Omental fat pad (tissue), 3 donors: ENCODE measurements at regions not wholly inside any gene's neighbourhood (a gene's known extent, or its start where the extent isn't known, plus 50 kb on each side); places are given as distances from the start of the nearest gene placed in this dataset.

Experiments used
- ATAC-seq: fragments of 150-250 bp; one replicate; pipeline ENCODE4 v1.9.1; 2016; ENCODE audit warnings: mild to moderate bottlenecking, moderate library complexity; ENCODE audit not compliant: low FRiP score
- DNase-seq: peaks from one replicate; pipeline ENCODE4 v3.0.0-alpha.2; 2019; ENCODE audit warnings: low spot score
- TF ChIP-seq, protein P1 (sequence below), 3 donors: fragments of 450-650 bp; IDR thresholded peaks; one replicate each; pipeline ENCODE4 v1.5.1; 2016 to 2017; ENCODE audit warnings: antibody characterized with exemption in 3 of 3, mild to moderate bottlenecking in 3 of 3, moderate library complexity in 2 of 3

DNA sequence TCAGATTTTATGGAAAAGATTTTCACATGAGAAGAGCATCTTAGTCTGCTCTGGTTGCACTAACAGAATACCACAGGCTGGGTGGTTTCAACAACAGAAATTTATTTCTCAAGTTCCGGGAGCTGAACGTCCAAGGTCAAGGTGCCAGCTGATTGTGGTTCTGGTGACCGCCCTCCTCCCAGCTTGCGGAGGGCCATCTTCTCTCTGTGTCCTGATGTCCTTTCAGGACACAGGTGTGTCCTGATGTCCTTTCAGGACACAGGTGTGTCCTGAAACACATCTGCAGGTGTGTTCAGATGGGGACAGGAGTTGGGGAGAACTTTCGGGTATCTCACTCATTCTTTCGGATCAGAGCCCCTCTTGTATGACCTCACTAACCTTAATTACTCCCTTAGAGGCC, 374.9 kb downstream of the SOX11 start:
- DNase-seq (no peak), ATAC-seq (no peak)
- TF ChIP-seq, protein P1, sequence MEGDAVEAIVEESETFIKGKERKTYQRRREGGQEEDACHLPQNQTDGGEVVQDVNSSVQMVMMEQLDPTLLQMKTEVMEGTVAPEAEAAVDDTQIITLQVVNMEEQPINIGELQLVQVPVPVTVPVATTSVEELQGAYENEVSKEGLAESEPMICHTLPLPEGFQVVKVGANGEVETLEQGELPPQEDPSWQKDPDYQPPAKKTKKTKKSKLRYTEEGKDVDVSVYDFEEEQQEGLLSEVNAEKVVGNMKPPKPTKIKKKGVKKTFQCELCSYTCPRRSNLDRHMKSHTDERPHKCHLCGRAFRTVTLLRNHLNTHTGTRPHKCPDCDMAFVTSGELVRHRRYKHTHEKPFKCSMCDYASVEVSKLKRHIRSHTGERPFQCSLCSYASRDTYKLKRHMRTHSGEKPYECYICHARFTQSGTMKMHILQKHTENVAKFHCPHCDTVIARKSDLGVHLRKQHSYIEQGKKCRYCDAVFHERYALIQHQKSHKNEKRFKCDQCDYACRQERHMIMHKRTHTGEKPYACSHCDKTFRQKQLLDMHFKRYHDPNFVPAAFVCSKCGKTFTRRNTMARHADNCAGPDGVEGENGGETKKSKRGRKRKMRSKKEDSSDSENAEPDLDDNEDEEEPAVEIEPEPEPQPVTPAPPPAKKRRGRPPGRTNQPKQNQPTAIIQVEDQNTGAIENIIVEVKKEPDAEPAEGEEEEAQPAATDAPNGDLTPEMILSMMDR (IDR thresholded peaks at IDR 0.05) = no peak

DNA sequence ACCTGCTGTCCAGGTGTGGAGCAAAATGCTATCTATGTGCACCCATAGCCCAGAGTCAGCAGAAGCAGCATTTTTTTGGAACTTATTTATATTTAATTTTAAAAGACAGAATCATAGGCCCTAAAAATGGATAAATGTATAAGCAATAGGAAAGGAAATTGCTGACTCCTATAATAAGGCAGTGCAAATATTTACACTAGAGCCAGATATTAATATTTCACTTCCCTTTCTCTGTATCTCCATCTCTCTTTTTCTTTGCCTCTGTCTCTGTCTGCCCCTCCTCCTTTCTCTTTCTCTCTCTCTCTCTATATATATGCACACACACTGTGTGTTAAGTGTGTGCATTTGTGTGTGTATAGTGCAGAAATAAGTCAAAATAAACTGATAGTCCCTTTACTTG, 375.6 kb downstream of the SOX11 start:
- TF ChIP-seq, protein P1 (IDR thresholded peaks at IDR 0.05) = no peak
- DNase-seq = no peak
- ATAC-seq = no peak

DNA sequence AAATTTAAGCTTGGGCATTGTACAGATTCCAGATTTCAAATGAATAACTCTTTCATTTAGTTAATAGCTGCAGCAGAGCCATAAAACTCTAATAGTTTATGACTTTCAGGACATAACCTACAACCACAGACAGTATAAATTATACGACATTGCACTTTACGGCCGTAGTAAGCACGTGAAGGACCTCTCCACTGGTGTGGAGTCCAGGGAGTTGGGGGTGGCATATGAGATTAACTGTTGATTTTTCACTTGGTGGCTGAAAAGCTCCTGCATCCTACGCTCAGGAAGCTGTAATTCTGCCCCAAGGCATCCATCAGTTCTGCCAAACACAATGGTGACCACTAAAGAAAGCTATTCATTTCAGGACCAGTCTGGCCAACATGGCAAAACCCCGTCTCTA, 376.2 kb downstream of the SOX11 start:
- ATAC-seq = no peak
- TF ChIP-seq, protein P1 (IDR thresholded peaks at IDR 0.05) = no peak
- DNase-seq = no peak

DNA sequence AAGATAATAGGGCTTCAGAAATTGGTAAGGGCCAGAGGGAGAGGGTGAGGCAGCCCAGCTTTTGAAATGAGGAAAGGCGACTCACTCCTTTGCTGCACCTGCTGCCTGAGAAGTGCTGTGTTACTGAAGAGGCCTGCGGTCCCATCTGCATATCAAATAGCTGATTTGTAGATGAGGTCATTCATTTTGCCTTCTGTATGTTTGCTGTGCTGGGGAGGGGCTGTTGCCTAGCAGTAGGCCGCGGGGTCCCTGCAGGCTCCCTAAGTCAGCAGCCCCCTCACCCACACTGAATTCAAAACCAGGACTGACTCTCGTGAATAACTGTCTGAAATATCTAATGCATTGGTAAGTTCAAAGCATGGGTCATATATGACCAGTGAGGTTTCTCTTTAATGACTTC, 377.2 kb downstream of the SOX11 start:
- TF ChIP-seq, protein P1 (IDR thresholded peaks at IDR 0.05) = no peak
- no peak for DNase-seq
- no peak for ATAC-seq

DNA sequence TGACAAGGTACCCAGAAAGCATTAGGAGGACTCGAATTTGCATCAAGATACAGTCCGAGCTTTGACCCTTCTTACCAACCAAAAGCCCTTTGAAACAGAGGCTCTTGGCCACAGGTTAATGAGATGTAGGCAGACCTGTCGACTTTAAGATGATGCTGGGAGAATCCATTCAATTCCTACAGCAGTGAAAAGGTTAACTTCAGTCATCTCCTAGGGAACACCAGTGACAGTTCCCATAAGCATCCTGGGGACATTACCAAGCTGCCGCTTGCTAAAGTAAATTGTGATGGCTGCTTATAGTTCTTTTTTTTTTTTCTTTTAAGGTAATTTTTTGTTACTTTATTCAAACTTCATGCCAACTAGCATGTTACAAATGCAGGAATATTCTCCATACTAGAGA, 379.3 kb downstream of the SOX11 start:
- ATAC-seq (no peak), DNase-seq (no peak)
- TF ChIP-seq, protein P1 (IDR thresholded peaks at IDR 0.05) = no peak

DNA sequence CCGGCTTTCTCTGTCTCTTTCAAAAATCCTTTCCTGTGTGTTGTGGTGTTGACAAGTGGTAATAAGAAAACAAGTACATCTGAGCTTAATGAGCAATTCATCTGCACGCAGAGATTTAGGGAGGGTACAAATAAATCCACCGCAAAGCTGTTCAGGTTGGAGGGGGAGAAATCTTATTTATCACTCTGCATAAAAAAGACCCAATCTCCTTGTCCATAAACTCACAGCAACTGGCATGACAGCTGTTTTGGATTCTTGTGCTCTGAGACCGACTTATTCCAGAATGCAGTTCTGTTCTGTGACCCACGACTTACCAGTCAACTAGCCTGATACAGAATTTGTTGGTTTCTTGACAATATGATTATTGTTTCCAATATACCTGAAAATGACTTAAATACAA, 380.1 kb downstream of the SOX11 start:
- no peak for ATAC-seq
- no peak for DNase-seq
- TF ChIP-seq, protein P1 (IDR thresholded peaks at IDR 0.05) = no peak

DNA sequence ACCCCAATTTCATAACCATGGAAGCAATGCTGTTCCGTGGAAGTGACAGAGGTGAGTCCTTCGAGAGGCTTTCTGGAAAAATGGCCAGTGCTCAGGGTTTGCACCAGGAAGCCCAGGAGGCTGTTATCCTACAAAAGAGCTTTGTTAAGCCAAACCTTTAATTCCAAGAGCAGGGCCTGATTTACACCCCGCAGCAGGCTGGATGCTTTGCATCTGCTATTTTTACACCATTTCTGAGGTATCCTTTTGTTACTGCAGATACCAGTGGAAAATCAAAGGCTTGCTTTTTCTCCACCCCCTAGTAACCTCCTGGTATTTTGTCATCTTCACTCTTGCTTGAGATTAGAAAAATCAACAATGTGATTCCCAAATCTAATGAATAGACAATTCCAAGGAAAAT, 380.6 kb downstream of the SOX11 start:
- no peak for ATAC-seq
- TF ChIP-seq, protein P1 (IDR thresholded peaks at IDR 0.05) = no peak

More for the DNA sequence above, 380.6 kb downstream of the SOX11 start:
- DNase-seq = no peak
